H1 (cell line): ENCODE measurements at regions not wholly inside any gene's neighbourhood (a gene's known extent, or its start where the extent isn't known, plus 50 kb on each side); places are given as distances from the start of the nearest gene placed in this dataset.

Source experiments
- EGR1 ChIP-seq: IDR thresholded peaks from 2 replicates; pipeline ENCODE4 v1.6.1; 2011; ENCODE audit warnings: low read depth, low read length, borderline replicate concordance
- FOSL1 ChIP-seq: IDR thresholded peaks from 2 replicates; pipeline ENCODE4 v1.6.1; 2011; ENCODE audit warnings: mild to moderate bottlenecking, low read depth, low read length, moderate library complexity; ENCODE audit not compliant: insufficient read depth
- GABPA ChIP-seq: IDR thresholded peaks from 2 replicates; pipeline ENCODE4 v1.6.1; 2011; ENCODE audit warnings: mild to moderate bottlenecking, low read length, moderate library complexity, borderline replicate concordance; ENCODE audit not compliant: insufficient read depth
- GTF2F1 ChIP-seq: IDR thresholded peaks from 2 replicates; pipeline ENCODE4 v1.6.1; 2012; ENCODE audit warnings: low read depth, low read length, improper control_type of control experiment, borderline replicate concordance
- HDAC6 ChIP-seq: IDR thresholded peaks from one replicate; pipeline ENCODE4 v1.7.1; 2012; ENCODE audit warnings: low read depth, mild to moderate bottlenecking, inconsistent platforms, low read length, moderate library complexity
- POLR2A ChIP-seq, 2 experiments: IDR thresholded peaks; 1 replicate in 1 of 2; 2 replicates in 1 of 2; pipeline ENCODE4 v1.6.1; 2011; ENCODE audit warnings: low read depth in 2 of 2, low read length in 2 of 2, mild to moderate bottlenecking in 2 of 2; ENCODE audit errors: control extremely low read depth in 1 of 2
- RAD21 ChIP-seq, 2 experiments: IDR thresholded peaks in 1 of 2; conservative IDR thresholded peaks in 1 of 2; 2 replicates each; pipeline ENCODE4 v1.6.1; 2011; ENCODE audit warnings: low read depth in 2 of 2, low read length in 2 of 2, improper control_type of control experiment in 1 of 2, inconsistent platforms in 1 of 2, mild to moderate bottlenecking in 1 of 2, moderate library complexity in 1 of 2
- SP1 ChIP-seq: IDR thresholded peaks from 2 replicates; pipeline ENCODE4 v1.6.1; 2011; ENCODE audit warnings: low read depth, low read length
- TAF1 ChIP-seq: IDR thresholded peaks from 2 replicates; pipeline ENCODE4 v1.6.1; 2011; ENCODE audit warnings: mild to moderate bottlenecking, low read depth, low read length
- TEAD4 ChIP-seq: IDR thresholded peaks from 2 replicates; pipeline ENCODE4 v1.6.1; 2012; ENCODE audit warnings: low read depth, low read length, inconsistent platforms, mixed read lengths
- TF ChIP-seq, protein P1 (sequence below): IDR thresholded peaks from 2 replicates; pipeline ENCODE4 v1.6.1; 2012; ENCODE audit warnings: inconsistent platforms
- TF ChIP-seq, protein P2 (sequence below), 3 experiments: IDR thresholded peaks; 1 replicate in 2 of 3; 2 replicates in 1 of 3; pipeline versions ENCODE4 v1.5.1 to v1.6.1; 2011; ENCODE audit warnings: low read length in 3 of 3, mild to moderate bottlenecking in 3 of 3, inconsistent platforms in 2 of 3, low read depth in 1 of 3, moderate library complexity in 1 of 3; ENCODE audit not compliant: insufficient read depth in 1 of 3; ENCODE audit errors: control extremely low read depth in 1 of 3

DNA sequence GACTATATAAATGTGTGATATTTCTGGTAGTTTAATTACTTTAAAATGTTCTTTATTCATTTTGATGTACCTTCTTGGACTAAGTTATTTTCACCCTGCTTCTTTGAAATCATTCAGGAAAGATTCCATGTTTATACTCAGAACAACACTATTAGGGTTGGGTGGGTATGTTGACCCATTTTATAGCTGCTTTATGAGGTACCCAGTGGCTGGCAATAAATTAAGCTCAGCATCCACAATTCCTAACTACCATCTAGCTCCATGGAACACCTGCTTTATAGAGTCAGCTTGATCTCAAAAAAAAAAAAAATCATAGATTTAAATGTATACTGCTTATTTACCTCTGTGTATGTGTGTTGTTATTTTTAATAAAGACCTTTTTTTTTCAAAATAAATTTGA, 78.9 kb upstream of the ZNF91 start:
- TF ChIP-seq, protein P1, sequence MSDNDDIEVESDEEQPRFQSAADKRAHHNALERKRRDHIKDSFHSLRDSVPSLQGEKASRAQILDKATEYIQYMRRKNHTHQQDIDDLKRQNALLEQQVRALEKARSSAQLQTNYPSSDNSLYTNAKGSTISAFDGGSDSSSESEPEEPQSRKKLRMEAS = no peak
- TF ChIP-seq SP1 (no peak), GTF2F1 (no peak), POLR2A (IDR thresholded peaks at IDR 0.05; ENCODE audit: control extremely low read depth in 1 of 2, low read depth in 2 of 2, low read length in 2 of 2) (no peak), TAF1 (no peak), EGR1 (no peak), TEAD4 (no peak), HDAC6 (no peak), FOSL1 (no peak), RAD21 (IDR thresholded peaks at IDR 0.05 in 1 of 2, conservative IDR thresholded peaks at IDR 0.05 in 1 of 2; ENCODE audit: low read depth in 2 of 2, low read length in 2 of 2) (no peak), GABPA (no peak)
- TF ChIP-seq, protein P2, sequence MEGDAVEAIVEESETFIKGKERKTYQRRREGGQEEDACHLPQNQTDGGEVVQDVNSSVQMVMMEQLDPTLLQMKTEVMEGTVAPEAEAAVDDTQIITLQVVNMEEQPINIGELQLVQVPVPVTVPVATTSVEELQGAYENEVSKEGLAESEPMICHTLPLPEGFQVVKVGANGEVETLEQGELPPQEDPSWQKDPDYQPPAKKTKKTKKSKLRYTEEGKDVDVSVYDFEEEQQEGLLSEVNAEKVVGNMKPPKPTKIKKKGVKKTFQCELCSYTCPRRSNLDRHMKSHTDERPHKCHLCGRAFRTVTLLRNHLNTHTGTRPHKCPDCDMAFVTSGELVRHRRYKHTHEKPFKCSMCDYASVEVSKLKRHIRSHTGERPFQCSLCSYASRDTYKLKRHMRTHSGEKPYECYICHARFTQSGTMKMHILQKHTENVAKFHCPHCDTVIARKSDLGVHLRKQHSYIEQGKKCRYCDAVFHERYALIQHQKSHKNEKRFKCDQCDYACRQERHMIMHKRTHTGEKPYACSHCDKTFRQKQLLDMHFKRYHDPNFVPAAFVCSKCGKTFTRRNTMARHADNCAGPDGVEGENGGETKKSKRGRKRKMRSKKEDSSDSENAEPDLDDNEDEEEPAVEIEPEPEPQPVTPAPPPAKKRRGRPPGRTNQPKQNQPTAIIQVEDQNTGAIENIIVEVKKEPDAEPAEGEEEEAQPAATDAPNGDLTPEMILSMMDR (IDR thresholded peaks at IDR 0.05; ENCODE audit: control extremely low read depth in 1 of 3, insufficient read depth in 1 of 3, low read depth in 1 of 3, low read length in 3 of 3) = no peak
